Anterior cingulate cortex (tissue), 58 donors: ENCODE measurements at regions not wholly inside any gene's neighbourhood (a gene's known extent, or its start where the extent isn't known, plus 50 kb on each side); places are given as distances from the start of the nearest gene placed in this dataset.
A peak's percentile ranks its signal among the peaks of the same experiment; 100 is the strongest.
"Not testable (repeated sequence)": the region's sequence is repeated elsewhere in the genome, so short reads cannot be mapped to it uniquely, and the experiment has no call there.

ENCODE experiments used
- DNase-seq, 58 donors: peaks; one replicate each; lab custom pipeline; 2025; lab: John Stamatoyannopoulos, UW

DNA sequence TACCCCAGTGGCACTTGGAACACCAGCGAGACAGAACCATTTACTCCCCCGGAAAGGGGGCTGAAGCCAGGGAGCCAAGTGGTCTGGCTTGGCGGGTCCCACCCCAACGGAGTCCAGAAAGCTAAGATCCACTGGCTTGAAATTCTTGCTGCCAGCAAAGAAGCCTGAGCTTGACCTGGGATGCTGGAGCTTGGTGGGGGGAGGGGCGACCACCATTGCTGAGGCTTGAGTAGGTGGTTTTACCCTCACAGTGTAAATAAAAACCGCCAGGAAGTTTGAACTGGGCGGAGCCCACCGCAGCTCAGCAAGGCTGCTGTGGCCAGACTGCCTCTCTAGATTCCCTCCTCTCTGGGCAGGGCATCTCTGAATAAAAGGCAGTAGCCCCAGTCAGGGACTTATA lies 62.8 kb downstream of the RPS24 start:
- DNase-seq: not testable (repeated sequence)

DNA sequence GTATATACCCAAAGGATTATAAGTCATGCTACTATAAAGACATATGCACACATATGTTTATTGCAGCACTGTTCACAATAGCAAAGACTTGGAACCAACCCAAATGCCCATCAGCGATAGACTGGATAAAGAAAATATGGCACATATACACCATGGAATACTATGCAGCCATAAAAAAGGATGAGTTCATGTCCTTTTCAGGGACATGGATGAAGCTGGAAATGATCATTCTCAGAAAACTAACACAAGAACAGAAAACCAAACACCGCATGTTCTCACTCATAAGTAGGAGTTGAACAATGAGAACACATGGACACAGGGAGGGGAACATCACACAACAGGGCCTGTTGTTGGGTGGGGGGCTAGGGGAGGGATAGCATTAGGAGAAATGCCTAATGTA lies 68.9 kb downstream of the RPS24 start:
- DNase-seq: not testable (repeated sequence)

DNA sequence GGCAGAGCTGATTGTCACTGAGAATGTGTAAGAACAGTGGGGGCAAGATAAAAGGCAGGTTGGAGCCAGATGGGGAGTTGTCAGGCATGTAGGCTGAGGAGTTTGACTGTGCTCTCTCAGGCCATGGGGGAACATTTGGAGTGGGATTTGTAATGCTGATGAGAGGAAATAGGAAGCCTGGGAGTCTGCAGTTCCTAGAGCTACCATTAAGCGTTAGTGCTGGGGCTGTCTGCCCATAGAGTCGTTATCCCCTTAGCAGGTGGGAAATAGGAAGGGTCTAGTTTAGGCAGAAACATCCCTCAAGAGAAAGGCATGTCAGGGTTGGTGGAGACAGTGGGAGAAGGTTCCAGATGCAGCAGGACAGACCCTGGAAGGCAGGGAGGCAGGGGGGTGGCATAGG lies 75.5 kb downstream of the RPS24 start:
- no peak for DNase-seq

DNA sequence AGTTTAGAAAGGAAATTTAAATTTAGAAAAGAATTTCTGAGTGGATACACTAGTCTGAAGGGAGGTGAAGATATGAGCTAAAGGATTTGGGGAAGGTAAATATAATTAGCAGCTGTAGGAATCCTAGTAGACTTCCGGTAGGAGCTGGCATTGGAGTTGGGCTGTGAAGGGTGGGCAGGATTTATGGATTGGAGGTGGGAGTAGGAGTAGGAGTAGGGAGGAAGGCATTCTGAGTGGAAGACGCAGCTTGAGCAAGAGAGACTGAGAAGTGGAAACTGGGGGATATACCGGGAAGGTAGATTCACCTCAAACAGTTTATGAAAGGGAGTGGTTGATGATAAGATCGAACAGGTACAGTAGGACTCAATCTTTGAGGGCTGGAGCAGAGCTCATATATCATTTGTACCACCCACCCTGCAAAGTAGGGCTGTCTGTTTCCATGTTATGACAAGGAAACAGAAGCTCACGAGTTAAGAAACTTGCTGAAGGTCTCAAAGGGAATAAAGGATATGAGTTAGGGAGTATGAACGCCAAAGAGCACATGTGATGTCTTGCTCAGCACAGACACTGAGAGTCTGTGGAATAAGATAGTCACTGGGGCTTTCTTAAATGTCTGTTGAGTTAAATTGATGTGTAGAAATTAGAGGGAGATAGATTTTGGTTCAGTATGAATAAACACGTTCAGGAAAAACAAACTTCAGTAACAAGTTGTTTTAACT lies 81.6 kb downstream of the RPS24 start:
- DNase-seq: no peak

DNA sequence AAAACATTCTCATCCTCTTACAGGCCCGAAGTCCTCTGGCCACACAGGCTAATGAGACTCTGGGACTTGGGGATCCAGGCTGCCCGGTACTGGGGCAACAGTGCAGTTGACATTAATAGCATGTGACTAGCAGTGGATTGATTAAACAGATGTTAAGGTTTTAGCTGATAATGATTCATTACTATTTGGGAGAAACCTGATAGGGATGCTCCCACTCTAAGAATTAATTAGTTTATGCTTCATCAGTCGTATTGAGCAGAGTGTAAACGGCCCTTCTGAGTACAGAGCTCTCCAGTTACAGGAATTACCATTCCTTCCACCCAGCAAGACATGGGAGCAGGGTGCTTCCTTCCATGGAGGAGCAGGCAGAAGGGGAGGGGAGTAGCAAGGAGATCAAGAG lies 82.7 kb downstream of the RPS24 start:
- no peak for DNase-seq

GRCh38 chr10:78118591-78118990 lies 84.9 kb downstream of the RPS24 start:
- peak in 1 of 58 donors; percentile 12 for DNase-seq

DNA sequence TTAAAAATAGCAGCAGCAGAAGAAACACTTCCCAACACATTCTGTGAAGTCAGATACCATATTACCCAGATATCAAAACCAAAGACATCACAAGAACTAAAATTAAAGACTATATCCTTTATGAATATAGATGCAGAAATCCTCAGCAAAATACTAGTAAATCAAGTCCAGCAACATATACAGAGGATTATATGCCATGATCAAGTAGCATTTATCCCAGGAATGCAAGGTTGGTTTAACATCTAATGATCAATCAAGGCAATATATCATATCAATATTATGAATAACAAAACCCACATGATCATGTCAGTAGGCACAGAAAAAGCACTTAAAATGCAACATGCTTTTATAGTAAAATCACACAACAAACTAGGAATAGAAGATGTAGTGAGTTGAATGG lies 88.1 kb downstream of the RPS24 start:
- DNase-seq: no peak

GRCh38 chr10:78124167-78124566 lies 90.5 kb downstream of the RPS24 start:
- no peak for DNase-seq

DNA sequence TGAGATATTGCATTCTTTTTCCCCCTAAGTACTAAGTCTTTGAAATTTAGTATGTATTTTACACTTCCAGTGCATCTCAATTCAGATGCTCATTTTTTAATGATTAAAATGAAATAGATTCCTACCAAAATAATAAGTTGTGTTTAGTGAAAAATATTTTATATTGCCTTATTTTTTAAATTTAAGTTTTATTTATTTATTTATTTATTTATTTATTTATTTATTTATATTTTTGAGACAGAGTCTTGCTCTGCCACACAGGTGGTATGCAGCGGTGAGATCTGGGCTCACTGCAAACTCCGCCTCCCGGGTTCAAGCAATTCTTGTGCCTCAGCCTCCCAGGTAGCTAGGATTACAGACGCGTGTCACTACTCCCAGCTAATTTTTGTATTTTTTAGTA lies 95.5 kb downstream of the RPS24 start:
- no peak for DNase-seq

GRCh38 chr10:78130966-78131710 lies 97.5 kb downstream of the RPS24 start:
- DNase-seq: no peak

- DNase-seq: no peak
Measured at GRCh38 chr10:78134773-78135306, 101.2 kb downstream of the RPS24 start.

GRCh38 chr10:78137147-78137546 lies 103.5 kb downstream of the RPS24 start:
- no peak for DNase-seq

DNA sequence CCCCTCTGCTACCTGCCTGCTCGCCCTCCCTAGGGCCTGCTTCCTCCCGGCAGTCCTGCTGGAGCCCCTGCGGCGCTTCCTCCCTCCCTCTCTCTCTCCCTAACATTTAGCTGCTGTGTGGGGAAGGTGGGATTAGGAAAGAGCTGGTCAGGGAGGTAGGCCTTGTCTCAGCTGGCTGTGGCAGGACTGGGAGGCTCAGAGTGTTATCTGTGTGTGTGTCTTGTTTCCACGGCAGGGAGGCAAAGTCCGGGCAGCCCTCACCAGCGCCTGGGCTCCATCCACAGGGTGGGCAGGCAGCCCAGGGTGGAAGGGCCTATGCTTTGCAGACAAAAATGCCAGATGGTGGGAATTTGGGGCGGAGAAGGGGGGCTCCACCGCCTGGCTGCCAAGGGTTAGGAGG lies 105.7 kb downstream of the RPS24 start:
- DNase-seq: peak in 37 of 58 donors; percentile 1 to 59 (median 22)

GRCh38 chr10:78140066-78140630 lies 106.5 kb downstream of the RPS24 start:
- DNase-seq: peak in 1 of 58 donors; percentile 4

GRCh38 chr10:78143576-78143975 lies 109.9 kb downstream of the RPS24 start:
- no peak for DNase-seq

DNA sequence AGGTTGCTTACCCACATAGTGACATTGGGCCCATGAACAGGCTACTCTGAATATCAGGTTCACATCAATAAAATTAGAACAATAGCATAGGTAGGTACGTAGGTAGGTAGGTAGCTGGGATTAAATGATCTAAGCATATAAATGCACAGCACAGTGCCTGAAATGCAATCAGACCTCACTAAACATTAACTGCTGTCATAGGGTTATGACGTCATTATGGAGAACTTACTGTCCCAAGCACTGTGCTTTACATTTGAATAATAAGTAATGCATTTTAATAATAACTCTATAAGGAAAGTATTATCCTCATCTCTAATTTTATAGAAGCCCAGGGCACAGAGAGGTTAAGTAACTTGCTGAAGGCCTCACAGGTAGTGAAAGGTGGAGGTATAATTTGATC lies 112.5 kb downstream of the RPS24 start:
- DNase-seq: no peak

GRCh38 chr10:78147202-78147601 lies 113.5 kb downstream of the RPS24 start:
- DNase-seq: no peak

GRCh38 chr10:78148216-78148960 lies 114.7 kb downstream of the RPS24 start:
- DNase-seq: no peak

DNA sequence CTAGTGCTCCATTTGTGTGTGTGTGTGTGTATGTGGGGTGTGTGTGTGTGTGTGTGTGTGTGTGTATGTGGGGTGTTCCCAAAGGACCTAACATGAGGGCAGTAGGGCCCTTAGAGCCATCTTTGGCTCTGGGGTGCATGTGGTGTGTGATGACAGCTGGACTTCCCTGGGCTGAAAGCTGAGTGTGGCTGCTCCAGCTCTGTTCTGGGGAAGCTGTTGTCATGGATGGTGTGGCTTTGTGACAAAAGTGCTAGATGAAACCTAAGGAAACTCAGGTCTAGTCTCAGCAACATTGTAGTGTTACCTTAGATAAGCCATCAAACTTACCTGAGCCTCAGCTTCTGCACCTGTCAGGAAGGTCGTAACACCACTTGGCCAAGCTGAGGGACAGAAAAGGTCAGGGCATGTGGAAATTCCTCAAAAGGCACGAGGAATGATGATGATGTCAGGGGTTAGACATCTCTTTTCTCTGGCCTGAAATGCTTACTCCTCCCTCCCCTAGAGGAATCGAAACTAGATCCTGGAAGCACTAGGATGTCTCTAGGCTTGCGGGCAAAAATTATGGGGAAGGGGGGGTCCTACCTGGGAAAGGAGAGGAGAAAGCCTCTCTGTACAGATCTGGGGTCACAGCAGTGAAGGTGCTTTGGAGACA lies 115.4 kb downstream of the RPS24 start:
- DNase-seq: no peak

DNA sequence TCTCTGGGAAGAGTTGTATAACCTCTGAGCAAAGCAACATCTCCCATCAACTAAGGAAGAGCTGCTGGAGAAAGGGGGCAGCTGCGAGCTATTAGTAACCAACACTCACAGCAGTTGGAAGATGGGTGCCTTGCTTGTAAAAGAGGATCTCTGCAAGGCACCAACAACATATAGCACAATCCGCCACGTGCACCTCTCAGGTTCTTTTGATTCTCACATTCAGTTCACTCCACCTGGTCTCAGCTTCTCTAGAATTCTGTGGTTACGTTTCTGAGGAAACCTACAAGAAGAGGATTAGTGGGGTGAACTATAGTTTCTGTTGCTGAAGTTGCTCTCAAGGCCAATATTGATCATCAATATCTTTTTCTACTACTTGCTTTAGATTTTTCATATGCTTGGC lies 117.1 kb downstream of the RPS24 start:
- no peak for DNase-seq
